ENCODE measurements at regions not wholly inside any gene's neighbourhood (a gene's known extent, or its start where the extent isn't known, plus 50 kb on each side); places are given as distances from the start of the nearest gene placed in this dataset.

DNA sequence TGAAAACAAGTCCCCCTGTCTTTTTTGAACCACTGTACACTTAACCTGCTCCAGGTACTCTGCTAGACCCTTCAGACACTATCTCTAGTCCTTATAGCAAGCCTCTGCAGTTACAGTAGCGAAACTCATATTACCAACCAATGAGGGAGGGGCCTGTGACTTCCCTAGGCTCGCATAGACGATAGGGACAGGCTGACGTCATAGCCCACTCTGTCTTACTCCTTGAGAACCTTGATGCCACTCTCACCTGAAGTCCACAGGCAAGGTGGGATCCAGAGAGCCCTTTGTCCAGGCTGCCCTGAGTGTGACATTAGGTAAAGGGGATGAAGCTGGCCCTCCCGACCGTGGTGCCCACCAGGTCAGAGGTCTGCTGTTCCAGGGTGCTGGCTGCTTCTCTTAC, 65.3 kb downstream of the ACTBL2 start:
- TF ChIP-seq POLR2A (IDR thresholded peaks at IDR 0.05) = no peak
- TF ChIP-seq, protein P1, sequence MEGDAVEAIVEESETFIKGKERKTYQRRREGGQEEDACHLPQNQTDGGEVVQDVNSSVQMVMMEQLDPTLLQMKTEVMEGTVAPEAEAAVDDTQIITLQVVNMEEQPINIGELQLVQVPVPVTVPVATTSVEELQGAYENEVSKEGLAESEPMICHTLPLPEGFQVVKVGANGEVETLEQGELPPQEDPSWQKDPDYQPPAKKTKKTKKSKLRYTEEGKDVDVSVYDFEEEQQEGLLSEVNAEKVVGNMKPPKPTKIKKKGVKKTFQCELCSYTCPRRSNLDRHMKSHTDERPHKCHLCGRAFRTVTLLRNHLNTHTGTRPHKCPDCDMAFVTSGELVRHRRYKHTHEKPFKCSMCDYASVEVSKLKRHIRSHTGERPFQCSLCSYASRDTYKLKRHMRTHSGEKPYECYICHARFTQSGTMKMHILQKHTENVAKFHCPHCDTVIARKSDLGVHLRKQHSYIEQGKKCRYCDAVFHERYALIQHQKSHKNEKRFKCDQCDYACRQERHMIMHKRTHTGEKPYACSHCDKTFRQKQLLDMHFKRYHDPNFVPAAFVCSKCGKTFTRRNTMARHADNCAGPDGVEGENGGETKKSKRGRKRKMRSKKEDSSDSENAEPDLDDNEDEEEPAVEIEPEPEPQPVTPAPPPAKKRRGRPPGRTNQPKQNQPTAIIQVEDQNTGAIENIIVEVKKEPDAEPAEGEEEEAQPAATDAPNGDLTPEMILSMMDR (IDR thresholded peaks at IDR 0.05) = no peak
